Neuronal stem cell (in vitro differentiated cells): ENCODE measurements at regions not wholly inside any gene's neighbourhood (a gene's known extent, or its start where the extent isn't known, plus 50 kb on each side); places are given as distances from the start of the nearest gene placed in this dataset.

ENCODE experiments used
- DNase-seq: peaks from one replicate; pipeline ENCODE4 v3.0.0-alpha.2; 2013; ENCODE audit warnings: low spot score
- H2AFZ ChIP-seq: one replicate; pipeline ENCODE4 v1.6.1; 2013; ENCODE audit warnings: mild to moderate bottlenecking, low read length, inconsistent platforms
- H2AK5ac ChIP-seq: 2 replicates; pipeline ENCODE4 v1.6.1; 2013; ENCODE audit warnings: low read depth, mild to moderate bottlenecking, inconsistent platforms, low read length, moderate library complexity, mixed read lengths
- H2BK120ac ChIP-seq: 2 replicates; pipeline ENCODE4 v1.6.1; 2013; ENCODE audit warnings: low read depth, mild to moderate bottlenecking, inconsistent platforms, low read length, moderate library complexity, mixed read lengths
- H2BK12ac ChIP-seq: one replicate; pipeline ENCODE4 v1.6.1; 2013; ENCODE audit warnings: low read length, inconsistent platforms
- H2BK15ac ChIP-seq: 2 replicates; pipeline ENCODE4 v1.6.1; 2013; ENCODE audit warnings: mild to moderate bottlenecking, low read length, inconsistent platforms, mixed read lengths
- H2BK5ac ChIP-seq: one replicate; pipeline ENCODE4 v1.6.1; 2013; ENCODE audit warnings: inconsistent platforms, mild to moderate bottlenecking, low read length, moderate library complexity
- H3K14ac ChIP-seq: one replicate; pipeline ENCODE4 v1.6.1; 2013; ENCODE audit warnings: low read length, inconsistent platforms
- H3K18ac ChIP-seq: 2 replicates; pipeline ENCODE4 v1.6.1; 2013; ENCODE audit warnings: low read length, inconsistent platforms
- H3K23ac ChIP-seq: 2 replicates; pipeline ENCODE4 v1.6.1; 2013; ENCODE audit warnings: low read depth, mild to moderate bottlenecking, mixed read lengths, low read length, inconsistent platforms; ENCODE audit not compliant: poor library complexity
- H3K27ac ChIP-seq: replicated peaks from 3 replicates; pipeline ENCODE4 v1.5.1; 2013; ENCODE audit warnings: low read length, inconsistent platforms
- H3K27me3 ChIP-seq, 3 experiments: 2 replicates each; pipeline ENCODE4 v1.6.1; 2013; ENCODE audit warnings: low read length in 3 of 3, mild to moderate bottlenecking in 2 of 3, inconsistent platforms in 1 of 3, low read depth in 1 of 3, mixed read lengths in 1 of 3, moderate library complexity in 1 of 3; ENCODE audit not compliant: control insufficient read depth in 3 of 3, insufficient read depth in 3 of 3
- H3K36me3 ChIP-seq, 2 donors: replicated peaks in 1 of 2; 2 replicates each; pipeline ENCODE4 v1.6.1; 2013; ENCODE audit warnings: low read length in 2 of 2; ENCODE audit not compliant: control insufficient read depth in 2 of 2, insufficient read depth in 2 of 2
- H3K4ac ChIP-seq: 2 replicates; pipeline ENCODE4 v1.6.1; 2013; ENCODE audit warnings: inconsistent platforms, mild to moderate bottlenecking, low read length, moderate library complexity
- H3K4me1 ChIP-seq, 2 donors: 1 replicate in 1 of 2; 2 replicates in 1 of 2; pipeline ENCODE4 v1.6.1; 2013; ENCODE audit warnings: low read length in 2 of 2, low read depth in 1 of 2; ENCODE audit not compliant: control insufficient read depth in 2 of 2, insufficient read depth in 1 of 2
- H3K4me2 ChIP-seq: one replicate; pipeline ENCODE4 v1.6.1; 2013; ENCODE audit warnings: mild to moderate bottlenecking, low read length, inconsistent platforms; ENCODE audit not compliant: insufficient read depth, poor library complexity, severe bottlenecking
- H3K4me3 ChIP-seq, 2 donors: 2 replicates each; pipeline ENCODE4 v1.5.1; 2013; ENCODE audit warnings: low read length in 2 of 2, mild to moderate bottlenecking in 2 of 2, inconsistent platforms in 1 of 2, moderate library complexity in 1 of 2
- H3K79me1 ChIP-seq: one replicate; pipeline ENCODE4 v1.6.1; 2013; ENCODE audit warnings: low read depth, mild to moderate bottlenecking, inconsistent platforms, low read length, moderate library complexity
- H3K9ac ChIP-seq: one replicate; pipeline ENCODE4 v1.6.1; 2013; ENCODE audit warnings: mild to moderate bottlenecking, low read depth, low read length, inconsistent platforms; ENCODE audit not compliant: poor library complexity
- H3K9me3 ChIP-seq, 2 donors: replicated peaks in 1 of 2; 2 replicates each; pipeline versions ENCODE3 to v1.6.1; 2013; ENCODE audit warnings: low read length in 2 of 2, mild to moderate bottlenecking in 2 of 2, inconsistent platforms in 1 of 2, low read depth in 1 of 2, mixed read lengths in 1 of 2, moderate library complexity in 1 of 2; ENCODE audit not compliant: control insufficient read depth in 2 of 2, insufficient read depth in 1 of 2
- H4K8ac ChIP-seq: one replicate; pipeline ENCODE4 v1.6.1; 2013; ENCODE audit warnings: low read depth, mild to moderate bottlenecking, inconsistent platforms, low read length, moderate library complexity
- H4K91ac ChIP-seq: one replicate; pipeline ENCODE4 v1.6.1; 2013; ENCODE audit warnings: low read length, low read depth, mild to moderate bottlenecking, inconsistent platforms; ENCODE audit not compliant: poor library complexity
- WGBS, 2 donors: extraction: QIAGEN DNeasy Blood & Tissue Kit; methylation state at CpG; one replicate each; pipeline ENCODE4 v1.1.7; 2013; ENCODE audit warnings: missing lambda C conversion rate in 2 of 2, mixed read lengths in 1 of 2; ENCODE audit not compliant: insufficient read length in 2 of 2, insufficient replicate concordance in 1 of 2; ENCODE audit errors: extremely low coverage in 2 of 2; 5-methylcytosine and 5-hydroxymethylcytosine counted together

GRCh38 chr12:91778938-91779400 lies 366.7 kb downstream of the BTG1 start:
- Histone ChIP-seq H2AK5ac (no peak overlapping the region), H3K4me1 (peaks cover 0 to 7% of the 10 kb centered on the region in 2 donors), H2BK5ac (no peak overlapping the region), H3K4ac (no peak overlapping the region), H2BK12ac (no peak overlapping the region), H2BK15ac (no peak overlapping the region), H3K14ac (no peak overlapping the region), H3K18ac (no peak overlapping the region), H3K27me3 (no peaks in the 10 kb centered on the region), H3K4me2 (no peak overlapping the region), H3K36me3 (no peaks in the 10 kb centered on the region), H3K27ac (no peak overlapping the region), H3K9me3 (no peaks in the 10 kb centered on the region), H3K9ac (no peak overlapping the region), H3K4me3 (no peak overlapping the region), H2AFZ (peak overlapping the region; percentile 54), H3K23ac (no peak overlapping the region), H3K79me1 (no peaks in the 10 kb centered on the region), H4K8ac (no peak overlapping the region), H4K91ac (no peak overlapping the region), H2BK120ac (no peak overlapping the region)
- no peak for DNase-seq
- WGBS, 2 donors: no CpG with 5 or more reads among the region's 6 CpGs

DNA sequence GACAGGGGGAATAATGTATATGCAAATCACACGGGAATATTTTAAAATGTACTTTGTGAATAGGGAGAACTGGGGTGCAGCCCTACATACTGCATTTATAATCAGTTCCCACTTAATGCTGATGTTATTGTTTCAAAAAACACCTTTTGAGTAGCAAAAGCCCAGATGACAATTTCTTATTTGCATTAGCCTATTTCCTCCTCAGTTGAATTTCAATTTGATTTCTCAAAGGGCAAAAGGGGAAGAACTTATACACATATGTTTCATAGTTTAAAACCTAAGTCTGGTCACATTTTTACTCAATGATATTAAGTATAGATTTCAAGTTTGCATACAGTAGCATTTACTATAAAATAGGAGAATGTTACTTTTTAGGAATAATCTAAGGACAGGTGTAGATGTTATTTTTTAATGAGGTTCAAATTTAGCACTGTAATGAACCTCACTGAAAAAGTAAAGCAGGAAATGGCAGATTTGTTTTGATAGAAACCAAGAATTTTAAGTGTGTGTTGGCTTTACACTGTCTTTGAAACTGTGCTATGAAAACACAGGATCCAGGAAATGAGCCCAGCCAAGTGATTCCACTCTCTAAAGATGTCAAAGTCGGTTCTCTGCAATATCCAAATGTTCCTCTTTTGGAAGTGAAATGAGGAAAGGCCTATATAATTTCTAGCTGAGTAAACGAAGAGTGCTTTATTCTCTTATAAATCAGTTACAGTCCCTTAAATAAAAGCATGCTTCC lies 367.4 kb downstream of the BTG1 start:
- Histone ChIP-seq H3K4me3 (no peak overlapping the region), H2BK12ac (no peak overlapping the region), H3K23ac (no peak overlapping the region), H3K27ac (no peak overlapping the region), H3K9me3 (no peaks in the 10 kb centered on the region), H2BK15ac (no peak overlapping the region), H2AK5ac (no peak overlapping the region), H3K4me1 (peaks cover 0 to 7% of the 10 kb centered on the region in 2 donors), H3K4ac (no peak overlapping the region), H2BK120ac (no peak overlapping the region), H4K8ac (no peak overlapping the region), H3K18ac (no peak overlapping the region), H3K27me3 (no peaks in the 10 kb centered on the region), H3K14ac (no peak overlapping the region), H3K4me2 (no peak overlapping the region), H4K91ac (no peak overlapping the region), H3K9ac (no peak overlapping the region), H2BK5ac (no peak overlapping the region), H3K36me3 (no peaks in the 10 kb centered on the region), H3K79me1 (no peaks in the 10 kb centered on the region), H2AFZ (peak overlapping the region; percentile 54)
- DNase-seq: no peak
- no CpG with 5 or more reads among the region's 3 CpGs for WGBS, 2 donors

DNA sequence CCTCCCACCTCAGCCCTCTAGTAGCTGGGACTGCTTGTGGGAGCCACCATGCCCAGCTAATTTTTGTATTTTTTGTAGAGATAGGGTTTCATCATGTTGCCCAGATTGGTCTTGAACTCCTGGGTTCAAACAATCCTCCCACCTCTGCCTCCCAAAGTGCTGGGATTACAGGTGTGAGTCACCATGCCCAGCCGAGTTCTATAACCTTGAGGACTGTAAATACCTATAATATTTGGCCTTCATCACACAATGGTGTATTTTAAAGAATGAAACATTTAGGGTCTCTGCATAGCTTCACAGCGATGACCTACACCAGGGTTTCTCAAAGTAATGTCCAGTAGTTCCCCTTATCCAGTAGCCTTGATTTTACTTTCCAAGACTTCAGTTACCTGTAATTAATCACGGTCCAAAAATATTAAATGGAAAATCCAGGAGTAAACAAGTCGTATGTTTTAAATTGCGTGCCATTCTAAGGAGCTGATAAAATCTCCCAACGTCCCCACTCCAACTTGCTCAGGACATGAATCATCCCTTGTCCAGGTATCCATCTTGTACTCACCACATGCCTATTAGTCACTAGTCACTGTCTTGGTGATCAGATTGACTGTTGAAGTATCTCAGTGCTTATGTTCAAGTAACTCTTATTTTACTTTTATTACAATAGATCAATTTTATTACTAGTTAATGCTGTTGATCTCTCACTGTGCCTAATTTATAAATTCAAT lies 368.2 kb downstream of the BTG1 start:
- Histone ChIP-seq H4K8ac (no peak overlapping the region), H2AFZ (no peak overlapping the region), H3K23ac (no peak overlapping the region), H3K18ac (no peak overlapping the region), H3K4me2 (no peak overlapping the region), H3K4me1 (peaks cover 0 to 7% of the 10 kb centered on the region in 2 donors), H3K27me3 (no peaks in the 10 kb centered on the region), H3K4ac (no peak overlapping the region), H3K36me3 (no peaks in the 10 kb centered on the region), H2BK12ac (no peak overlapping the region), H2BK120ac (no peak overlapping the region), H3K4me3 (no peak overlapping the region), H2BK5ac (no peak overlapping the region), H4K91ac (no peak overlapping the region), H3K27ac (no peak overlapping the region), H3K9me3 (no peaks in the 10 kb centered on the region), H2AK5ac (no peak overlapping the region), H2BK15ac (no peak overlapping the region), H3K79me1 (no peaks in the 10 kb centered on the region), H3K14ac (no peak overlapping the region), H3K9ac (no peak overlapping the region)
- WGBS, 2 donors: no CpG with 5 or more reads among the region's 6 CpGs
- no peak for DNase-seq

GRCh38 chr12:91774434-91774921 lies 371.2 kb downstream of the BTG1 start:
- Histone ChIP-seq H2AK5ac (no peak overlapping the region), H3K27me3 (no peaks in the 10 kb centered on the region), H2BK12ac (no peak overlapping the region), H3K4me3 (no peak overlapping the region), H3K4ac (no peak overlapping the region), H2AFZ (no peak overlapping the region), H2BK120ac (no peak overlapping the region), H2BK5ac (no peak overlapping the region), H3K23ac (no peak overlapping the region), H2BK15ac (no peak overlapping the region), H4K8ac (no peak overlapping the region), H3K9ac (no peak overlapping the region), H3K4me1 (peaks cover 0 to 7% of the 10 kb centered on the region in 2 donors), H4K91ac (no peak overlapping the region), H3K9me3 (no peaks in the 10 kb centered on the region), H3K27ac (no peak overlapping the region), H3K79me1 (no peaks in the 10 kb centered on the region), H3K14ac (no peak overlapping the region), H3K36me3 (no peaks in the 10 kb centered on the region), H3K4me2 (no peak overlapping the region), H3K18ac (no peak overlapping the region)
- DNase-seq: no peak
- no CpG with 5 or more reads among the region's 6 CpGs for WGBS, 2 donors
